ENCODE measurements at regions not wholly inside any gene's neighbourhood (a gene's known extent, or its start where the extent isn't known, plus 50 kb on each side); places are given as distances from the start of the nearest gene placed in this dataset.

DNA sequence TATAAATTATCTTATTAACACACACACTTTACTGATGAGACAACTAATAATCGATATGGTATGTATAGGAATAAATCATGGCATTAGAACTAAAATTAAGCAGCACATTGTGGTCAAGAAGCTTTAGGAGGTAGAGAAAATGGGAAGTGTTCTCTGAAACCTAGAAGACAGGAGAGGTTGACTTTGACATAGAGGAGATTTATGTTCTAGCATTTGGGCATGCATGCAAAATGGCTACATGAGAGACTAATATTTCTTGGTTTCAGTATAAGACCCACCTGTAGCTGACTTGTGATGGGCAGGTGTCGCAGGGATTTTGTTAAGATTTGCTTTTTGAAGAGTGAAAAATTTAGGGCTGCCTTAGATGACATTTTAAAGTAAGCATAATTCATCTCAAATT is 209.7 kb upstream of the POU1F1 start:
- H3K4me1 ChIP-seq: no peaks in the 10 kb centered on the region
- intact Hi-C loops (cut with DNase I): no loop called here
- DNase-seq (no peak), ATAC-seq (no peak)
- H3K27ac ChIP-seq: no peak overlapping the region
- no peaks in the 10 kb centered on the region for H3K27me3 ChIP-seq
- H3K36me3 ChIP-seq: no peaks in the 10 kb centered on the region
- no peak overlapping the region for H3K4me3 ChIP-seq
- TF ChIP-seq, protein P1, sequence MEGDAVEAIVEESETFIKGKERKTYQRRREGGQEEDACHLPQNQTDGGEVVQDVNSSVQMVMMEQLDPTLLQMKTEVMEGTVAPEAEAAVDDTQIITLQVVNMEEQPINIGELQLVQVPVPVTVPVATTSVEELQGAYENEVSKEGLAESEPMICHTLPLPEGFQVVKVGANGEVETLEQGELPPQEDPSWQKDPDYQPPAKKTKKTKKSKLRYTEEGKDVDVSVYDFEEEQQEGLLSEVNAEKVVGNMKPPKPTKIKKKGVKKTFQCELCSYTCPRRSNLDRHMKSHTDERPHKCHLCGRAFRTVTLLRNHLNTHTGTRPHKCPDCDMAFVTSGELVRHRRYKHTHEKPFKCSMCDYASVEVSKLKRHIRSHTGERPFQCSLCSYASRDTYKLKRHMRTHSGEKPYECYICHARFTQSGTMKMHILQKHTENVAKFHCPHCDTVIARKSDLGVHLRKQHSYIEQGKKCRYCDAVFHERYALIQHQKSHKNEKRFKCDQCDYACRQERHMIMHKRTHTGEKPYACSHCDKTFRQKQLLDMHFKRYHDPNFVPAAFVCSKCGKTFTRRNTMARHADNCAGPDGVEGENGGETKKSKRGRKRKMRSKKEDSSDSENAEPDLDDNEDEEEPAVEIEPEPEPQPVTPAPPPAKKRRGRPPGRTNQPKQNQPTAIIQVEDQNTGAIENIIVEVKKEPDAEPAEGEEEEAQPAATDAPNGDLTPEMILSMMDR (IDR thresholded peaks at IDR 0.05): no peak
- H3K9me3 ChIP-seq: no peaks in the 10 kb centered on the region

- TF ChIP-seq, protein P1 (IDR thresholded peaks at IDR 0.05): no peak
- H3K4me3 ChIP-seq: no peak overlapping the region
- H3K36me3 ChIP-seq: no peaks in the 10 kb centered on the region
- no peak for ATAC-seq
- intact Hi-C loops (cut with DNase I): no loop called here
- no peak for DNase-seq
- H3K27ac ChIP-seq: no peak overlapping the region
- no peaks in the 10 kb centered on the region for H3K27me3 ChIP-seq
- H3K4me1 ChIP-seq: no peaks in the 10 kb centered on the region
- no peaks in the 10 kb centered on the region for H3K9me3 ChIP-seq
These were observed 202.3 kb upstream of the POU1F1 start for GRCh38 chr3:87478716-87479115.

DNA sequence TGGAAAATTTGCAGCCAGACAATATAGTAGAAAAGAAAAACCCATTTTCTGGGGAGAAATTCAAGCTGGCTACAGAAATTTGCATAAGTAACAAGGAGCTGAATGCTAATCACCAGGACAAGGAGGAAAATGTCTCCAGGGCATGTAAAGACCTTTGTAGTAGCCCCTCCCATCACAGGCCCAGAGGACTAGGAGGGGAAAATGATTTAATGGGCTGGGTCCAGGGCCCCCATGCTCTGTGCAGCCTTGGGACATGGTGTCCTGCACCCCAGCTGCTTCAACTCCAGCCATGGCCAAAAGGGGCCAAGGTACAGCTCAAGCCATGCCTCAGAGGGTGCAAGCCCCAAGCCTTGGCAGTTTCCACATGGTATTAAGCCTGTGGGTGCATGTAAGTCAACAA is 197.6 kb upstream of the POU1F1 start:
- no peak for ATAC-seq
- Histone ChIP-seq H3K4me3 (no peak overlapping the region), H3K27me3 (no peaks in the 10 kb centered on the region), H3K36me3 (no peaks in the 10 kb centered on the region), H3K9me3 (peaks cover 5% of the 10 kb centered on the region), H3K27ac (no peak overlapping the region), H3K4me1 (no peaks in the 10 kb centered on the region)
- TF ChIP-seq, protein P1 (IDR thresholded peaks at IDR 0.05): no peak
- no peak for DNase-seq
- intact Hi-C loops (cut with DNase I): no loop called here

GRCh38 chr3:87468938-87469337 is 192.6 kb upstream of the POU1F1 start:
- no peak for DNase-seq
- TF ChIP-seq, protein P1 (IDR thresholded peaks at IDR 0.05): no peak
- no peaks in the 10 kb centered on the region for H3K4me1 ChIP-seq
- peaks cover 5% of the 10 kb centered on the region for H3K9me3 ChIP-seq
- intact Hi-C loops (cut with DNase I): no loop called here
- ATAC-seq: no peak
- no peaks in the 10 kb centered on the region for H3K27me3 ChIP-seq
- no peaks in the 10 kb centered on the region for H3K36me3 ChIP-seq
- no peak overlapping the region for H3K4me3 ChIP-seq
- no peak overlapping the region for H3K27ac ChIP-seq

GRCh38 chr3:87468235-87468634 is 191.9 kb upstream of the POU1F1 start:
- Histone ChIP-seq H3K27ac (no peak overlapping the region), H3K4me3 (no peak overlapping the region), H3K4me1 (no peaks in the 10 kb centered on the region), H3K9me3 (peaks cover 5% of the 10 kb centered on the region), H3K36me3 (no peaks in the 10 kb centered on the region), H3K27me3 (no peaks in the 10 kb centered on the region)
- ATAC-seq: no peak
- DNase-seq: no peak
- TF ChIP-seq, protein P1 (IDR thresholded peaks at IDR 0.05): no peak
- intact Hi-C loops (cut with DNase I): no loop called here

DNA sequence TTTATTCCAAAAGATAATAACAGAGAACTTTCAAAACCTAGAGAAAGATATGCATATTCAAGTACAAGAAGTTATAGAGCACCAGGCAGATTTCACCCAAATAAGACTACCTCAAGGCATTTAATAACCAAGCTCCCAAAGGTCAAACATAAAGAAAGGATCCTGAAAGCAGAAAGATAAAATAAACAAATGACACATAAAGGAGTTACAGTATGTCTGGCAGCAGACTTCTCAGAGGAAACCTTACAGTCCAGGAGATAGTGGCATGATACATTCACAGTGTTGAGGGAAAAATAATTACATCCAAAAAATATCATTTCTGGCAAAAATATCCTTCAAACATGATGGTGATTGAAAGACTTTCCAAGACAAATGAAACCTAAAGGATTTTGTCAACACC is 185.8 kb upstream of the POU1F1 start:
- H3K36me3 ChIP-seq: no peaks in the 10 kb centered on the region
- no peaks in the 10 kb centered on the region for H3K27me3 ChIP-seq
- DNase-seq (no peak), ATAC-seq (no peak)
- H3K27ac ChIP-seq: no peak overlapping the region
- intact Hi-C loops (cut with DNase I): no loop called here
- H3K9me3 ChIP-seq: no peaks in the 10 kb centered on the region
- H3K4me3 ChIP-seq: no peak overlapping the region
- H3K4me1 ChIP-seq: no peaks in the 10 kb centered on the region
- TF ChIP-seq, protein P1 (IDR thresholded peaks at IDR 0.05): no peak

Data from upper lobe of right lung (tissue), 1 donor.